Left ventricle myocardium inferior (tissue), 1 donor: ENCODE measurements at regions not wholly inside any gene's neighbourhood (a gene's known extent, or its start where the extent isn't known, plus 50 kb on each side); places are given as distances from the start of the nearest gene placed in this dataset.

Experiments
- DNase-seq: peaks from one replicate; pipeline ENCODE4 v3.0.0-alpha.2; 2020
- H3K27ac ChIP-seq: fragments of 200-600 bp; replicated peaks from 2 replicates; pipeline ENCODE4 v1.8.0; 2021
- H3K27me3 ChIP-seq: fragments of 200-600 bp; 2 replicates; pipeline ENCODE4 v1.8.0; 2021; ENCODE audit warnings: low read depth
- H3K36me3 ChIP-seq: fragments of 200-600 bp; 2 replicates; pipeline ENCODE4 v1.8.0; 2021
- H3K4me1 ChIP-seq: fragments of 200-600 bp; 2 replicates; pipeline ENCODE4 v1.8.0; 2021
- H3K4me3 ChIP-seq: fragments of 200-600 bp; 2 replicates; pipeline ENCODE4 v1.8.0; 2021; ENCODE audit warnings: mild to moderate bottlenecking, moderate library complexity
- H3K9me3 ChIP-seq: fragments of 200-600 bp; replicated peaks from 2 replicates; pipeline ENCODE4 v1.8.0; 2021
- CTCF ChIP-seq: fragments of 200-600 bp; IDR thresholded peaks from 2 replicates; pipeline ENCODE4 v1.8.0; 2021; ENCODE audit warnings: antibody characterized with exemption, mild to moderate bottlenecking, borderline replicate concordance
- intact Hi-C: fragments of 100-400 bp; cut with micrococcal nuclease; formaldehyde crosslinking; loops from one replicate; pipeline ENCODE4 v1.11.0; 2022
- donor health status: DM: no; HTN: yes; CAD: no; lungs with severe emphysema.

- H3K4me3 ChIP-seq = no peak overlapping the region
- no peaks in the 10 kb centered on the region for H3K9me3 ChIP-seq
- H3K27ac ChIP-seq = peak overlapping the region; percentile 87
- H3K36me3 ChIP-seq = no peaks in the 10 kb centered on the region
- intact Hi-C loops = no loop called here
- H3K27me3 ChIP-seq = no peaks in the 10 kb centered on the region
- no peak for TF ChIP-seq CTCF
- DNase-seq = no peak
- peaks cover 61% of the 10 kb centered on the region for H3K4me1 ChIP-seq
Measured at GRCh38 chr18:46419391-46420141, 237.5 kb downstream of the LOXHD1 start.

- no peaks in the 10 kb centered on the region for H3K9me3 ChIP-seq
- H3K36me3 ChIP-seq = no peaks in the 10 kb centered on the region
- no peaks in the 10 kb centered on the region for H3K27me3 ChIP-seq
- intact Hi-C loops = no loop called here
- no peak overlapping the region for H3K4me3 ChIP-seq
- TF ChIP-seq CTCF = no peak
- DNase-seq = no peak
- H3K27ac ChIP-seq = no peak overlapping the region
- peaks cover 40% of the 10 kb centered on the region for H3K4me1 ChIP-seq
Measured at GRCh38 chr18:46421973-46422551, 235.0 kb downstream of the LOXHD1 start.

GRCh38 chr18:46422552-46423055 is 234.4 kb downstream of the LOXHD1 start:
- DNase-seq = no peak
- intact Hi-C loops = no loop called here
- Histone ChIP-seq H3K36me3 (no peaks in the 10 kb centered on the region), H3K9me3 (no peaks in the 10 kb centered on the region), H3K4me1 (peaks cover 37% of the 10 kb centered on the region), H3K27me3 (no peaks in the 10 kb centered on the region), H3K27ac (no peak overlapping the region), H3K4me3 (no peak overlapping the region)
- no peak for TF ChIP-seq CTCF

GRCh38 chr18:46423226-46423805 is 233.7 kb downstream of the LOXHD1 start:
- intact Hi-C loops = no loop called here
- DNase-seq = no peak
- peaks cover 30% of the 10 kb centered on the region for H3K4me1 ChIP-seq
- TF ChIP-seq CTCF = no peak
- no peaks in the 10 kb centered on the region for H3K27me3 ChIP-seq
- H3K27ac ChIP-seq = no peak overlapping the region
- H3K36me3 ChIP-seq = no peaks in the 10 kb centered on the region
- no peak overlapping the region for H3K4me3 ChIP-seq
- H3K9me3 ChIP-seq = no peaks in the 10 kb centered on the region

GRCh38 chr18:46424898-46425297 is 232.1 kb downstream of the LOXHD1 start:
- intact Hi-C loops = no loop called here
- no peaks in the 10 kb centered on the region for H3K36me3 ChIP-seq
- DNase-seq = no peak
- H3K9me3 ChIP-seq = no peaks in the 10 kb centered on the region
- no peak overlapping the region for H3K4me3 ChIP-seq
- H3K27ac ChIP-seq = no peak overlapping the region
- peaks cover 14% of the 10 kb centered on the region for H3K4me1 ChIP-seq
- TF ChIP-seq CTCF = no peak
- H3K27me3 ChIP-seq = no peaks in the 10 kb centered on the region
